Stimulated activated CD8-positive, alpha-beta memory T cell treated with anti-CD3 and anti-CD28 coated beads, Interleukin-12 subunit alpha, Interleukin-12 subunit beta, amount 100 ng/mL, for 24 hours (primary cell): ENCODE measurements at regions not wholly inside any gene's neighbourhood (a gene's known extent, or its start where the extent isn't known, plus 50 kb on each side); places are given as distances from the start of the nearest gene placed in this dataset.

Experiments used
- DNase-seq: peaks from one replicate; pipeline ENCODE4 v3.0.0-alpha.2; 2020; ENCODE audit errors: extremely low read depth

GRCh38 chr3:15952543-15953175 lies 154.9 kb upstream of the ANKRD28 start:
- no peak for DNase-seq

GRCh38 chr3:15953841-15954240 lies 156.1 kb upstream of the ANKRD28 start:
- no peak for DNase-seq

GRCh38 chr3:15955968-15956367 lies 158.2 kb upstream of the ANKRD28 start:
- no peak for DNase-seq

GRCh38 chr3:15958692-15959433 lies 161.1 kb upstream of the ANKRD28 start:
- DNase-seq: no peak

- no peak for DNase-seq
Measured at GRCh38 chr3:15959434-15959811, 161.6 kb upstream of the ANKRD28 start.

- DNase-seq: no peak
Measured at GRCh38 chr3:15964605-15965442, 167.0 kb upstream of the ANKRD28 start.

- DNase-seq: no peak
Measured at GRCh38 chr3:15967577-15967976, 169.8 kb upstream of the ANKRD28 start.

GRCh38 chr3:15969874-15970640 lies 172.3 kb upstream of the ANKRD28 start:
- no peak for DNase-seq

GRCh38 chr3:15973414-15973813 lies 175.6 kb upstream of the ANKRD28 start:
- DNase-seq: no peak

- no peak for DNase-seq
Measured at GRCh38 chr3:15973940-15974339, 176.2 kb upstream of the ANKRD28 start.

- DNase-seq: no peak
Measured at GRCh38 chr3:15974647-15975046, 176.9 kb upstream of the ANKRD28 start.

GRCh38 chr3:15976524-15976923 lies 178.7 kb upstream of the ANKRD28 start:
- no peak for DNase-seq

- DNase-seq: no peak
Measured at GRCh38 chr3:15977090-15977489, 179.3 kb upstream of the ANKRD28 start.

GRCh38 chr3:15977598-15978232 lies 179.9 kb upstream of the ANKRD28 start:
- no peak for DNase-seq

GRCh38 chr3:15978801-15979200 lies 181.0 kb upstream of the ANKRD28 start:
- DNase-seq: no peak

- DNase-seq: no peak
Measured at GRCh38 chr3:15979495-15979894, 181.7 kb upstream of the ANKRD28 start.

GRCh38 chr3:15979900-15980299 lies 182.1 kb upstream of the ANKRD28 start:
- DNase-seq: no peak

GRCh38 chr3:15982243-15982642 lies 184.5 kb upstream of the ANKRD28 start:
- DNase-seq: no peak

GRCh38 chr3:15982667-15983196 lies 185.0 kb upstream of the ANKRD28 start:
- no peak for DNase-seq

GRCh38 chr3:15983232-15983631 lies 185.5 kb upstream of the ANKRD28 start:
- no peak for DNase-seq

GRCh38 chr3:15983693-15984092 lies 185.9 kb upstream of the ANKRD28 start:
- no peak for DNase-seq
